GM21786 (cell line): ENCODE measurements at regions not wholly inside any gene's neighbourhood (a gene's known extent, or its start where the extent isn't known, plus 50 kb on each side); places are given as distances from the start of the nearest gene placed in this dataset.
"Not testable (repeated sequence)": the region's sequence is repeated elsewhere in the genome, so short reads cannot be mapped to it uniquely, and the experiment has no call there.

Experiments used
- ATAC-seq: cut with Tn5 transposase; IDR thresholded peaks from one replicate; pipeline ENCODE4 v1.9.1; 2021; ENCODE audit not compliant: unreplicated experiment

GRCh38 chr4:149870008-149870407 lies 54.4 kb upstream of the IQCM start:
- no peak for ATAC-seq

- no peak for ATAC-seq
Observed at GRCh38 chr4:149881744-149882143, 66.1 kb upstream of the IQCM start.

GRCh38 chr4:149882251-149882650 lies 66.6 kb upstream of the IQCM start:
- ATAC-seq: no peak

GRCh38 chr4:149884046-149884445 lies 68.4 kb upstream of the IQCM start:
- ATAC-seq: no peak

- ATAC-seq: peak; percentile 59
Observed at GRCh38 chr4:149884529-149885181, 69.0 kb upstream of the IQCM start.

DNA sequence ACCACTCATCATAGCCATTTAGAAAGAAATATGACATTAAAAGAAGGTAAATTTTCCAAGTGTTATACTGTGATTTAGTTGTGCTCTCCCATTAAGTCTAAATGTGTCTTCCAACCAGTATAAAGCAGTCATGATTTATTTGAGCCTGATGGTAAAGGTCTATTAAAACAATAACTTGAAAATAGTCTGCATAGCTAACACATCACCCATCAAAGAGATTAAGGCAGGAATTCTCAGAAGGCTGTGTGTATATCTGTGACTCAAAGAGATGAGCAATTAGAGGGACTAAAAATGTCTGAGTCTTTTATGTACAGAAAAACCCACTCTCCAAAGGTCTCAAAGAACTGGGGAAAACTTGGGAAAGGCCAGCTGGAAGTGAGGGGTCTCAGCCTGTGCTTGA lies 70.3 kb upstream of the IQCM start:
- ATAC-seq: no peak

- no peak for ATAC-seq
Observed at GRCh38 chr4:149886786-149887490, 71.3 kb upstream of the IQCM start.

DNA sequence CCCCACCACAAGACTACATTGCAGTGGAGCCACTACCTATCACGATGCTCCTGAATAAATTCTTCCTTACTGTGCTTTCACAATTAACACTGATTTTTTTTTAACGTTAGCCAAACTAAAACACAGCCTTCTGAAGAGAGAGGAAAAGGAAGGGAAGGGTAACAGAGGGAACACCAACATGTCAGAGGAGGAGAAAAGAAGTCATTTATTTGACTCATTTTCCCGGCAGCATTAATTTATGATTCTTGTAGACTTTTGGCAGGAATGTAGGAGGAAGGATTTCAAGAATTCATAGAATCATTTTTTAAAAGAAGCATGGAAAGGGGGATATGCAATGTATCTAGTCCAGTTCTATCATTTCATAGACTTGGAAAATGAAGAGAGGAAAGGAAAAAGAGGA lies 74.3 kb upstream of the IQCM start:
- ATAC-seq: no peak

DNA sequence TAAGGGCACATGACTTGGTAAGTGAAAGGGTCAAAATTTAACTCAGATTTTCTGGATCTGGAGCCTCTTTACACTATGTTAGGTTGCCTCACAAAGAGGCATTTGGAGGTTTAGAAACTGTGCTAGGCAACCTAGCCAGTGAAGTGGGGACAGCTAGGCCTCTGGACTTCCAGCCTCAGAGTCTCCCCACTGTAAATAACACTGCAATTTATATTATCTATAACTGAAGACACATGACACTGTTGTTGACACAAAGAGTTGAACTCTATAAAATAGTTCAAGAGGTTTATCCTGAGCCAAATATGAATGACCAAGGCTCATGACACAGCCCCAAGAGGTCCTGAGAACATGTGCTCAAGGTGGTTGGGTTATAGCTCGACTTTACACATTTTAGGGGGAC lies 74.9 kb upstream of the IQCM start:
- ATAC-seq: no peak

- ATAC-seq: no peak
Observed at GRCh38 chr4:149891426-149891825, 75.8 kb upstream of the IQCM start.

DNA sequence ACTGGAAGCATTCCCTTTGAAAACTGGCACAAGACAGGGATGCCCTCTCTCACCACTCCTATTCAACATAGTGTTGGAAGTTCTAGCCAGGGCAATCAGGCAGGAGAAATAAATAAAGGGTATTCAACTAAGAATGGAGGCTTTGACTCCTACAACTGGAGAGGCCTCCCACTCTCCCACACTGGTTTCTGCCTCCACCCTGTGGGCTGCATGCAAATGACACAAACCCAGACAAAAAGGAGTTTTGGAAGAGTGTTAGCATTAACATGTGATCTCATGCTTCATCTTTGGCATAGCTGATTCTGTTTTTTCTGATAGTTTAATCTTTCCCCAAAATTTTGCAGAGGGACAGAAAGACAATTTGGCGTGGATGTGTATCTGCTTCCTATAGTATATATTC lies 80.8 kb upstream of the IQCM start:
- no peak for ATAC-seq

- peak; percentile 55 for ATAC-seq
Observed at GRCh38 chr4:149897783-149898182, 82.1 kb upstream of the IQCM start.

DNA sequence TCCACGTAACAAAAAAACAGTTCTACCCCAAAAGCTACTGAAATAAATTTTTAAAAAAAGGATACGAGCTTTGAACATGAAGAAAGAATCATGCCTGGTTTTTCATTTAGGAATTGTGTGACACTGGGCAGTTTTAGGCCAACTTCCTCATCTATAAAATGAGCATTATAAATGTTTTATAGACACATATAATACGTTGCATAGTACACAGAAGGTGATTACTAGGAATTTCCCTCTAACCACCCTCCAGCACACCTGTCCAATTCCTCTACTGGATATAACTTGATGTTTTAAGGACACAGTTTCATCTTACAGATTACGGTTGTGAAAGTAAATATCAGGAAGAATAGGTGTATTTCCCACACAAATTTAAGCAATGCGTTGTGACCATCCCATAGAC lies 85.5 kb upstream of the IQCM start:
- ATAC-seq: no peak

DNA sequence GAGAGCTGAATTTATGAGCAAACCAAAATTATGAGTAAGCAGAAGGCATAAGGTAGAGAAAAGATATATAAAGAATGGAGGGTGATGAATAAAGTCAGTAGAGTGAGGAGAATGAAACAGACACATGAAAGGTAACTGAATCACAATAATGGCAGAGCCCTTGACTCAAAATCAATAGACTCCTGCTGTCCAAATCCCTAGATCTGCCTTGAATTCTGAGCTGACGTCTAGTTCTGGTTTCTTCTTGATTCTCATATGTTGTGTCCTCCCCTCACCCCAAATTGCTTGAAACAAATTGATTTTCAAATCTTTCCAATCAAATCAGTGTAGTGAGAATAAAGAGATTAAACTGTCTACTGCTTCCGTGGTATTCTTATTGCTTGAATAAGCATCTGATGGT lies 86.6 kb upstream of the IQCM start:
- ATAC-seq: no peak

GRCh38 chr4:149910177-149910576 lies 94.5 kb upstream of the IQCM start:
- no peak for ATAC-seq

GRCh38 chr4:149910604-149911350 lies 95.1 kb upstream of the IQCM start:
- ATAC-seq: no peak

DNA sequence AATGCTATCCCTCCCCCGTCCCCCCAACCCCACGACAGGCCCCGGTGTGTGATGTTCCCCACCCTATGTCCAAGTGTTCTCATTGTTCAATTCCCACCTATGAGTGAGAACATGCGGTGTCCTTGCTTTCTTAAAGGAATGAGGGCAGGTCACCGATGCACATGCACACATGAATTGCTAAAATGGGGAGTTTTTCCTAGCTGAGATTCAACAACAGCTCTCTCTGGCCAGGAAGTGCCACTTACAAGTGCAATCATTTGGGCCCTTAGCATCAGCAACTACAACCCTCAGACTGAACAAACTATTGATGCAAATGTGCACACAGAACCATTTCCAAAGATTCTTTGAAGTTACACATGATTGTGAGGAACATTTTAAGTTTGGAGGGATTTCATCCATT lies 95.7 kb upstream of the IQCM start:
- ATAC-seq: no peak

DNA sequence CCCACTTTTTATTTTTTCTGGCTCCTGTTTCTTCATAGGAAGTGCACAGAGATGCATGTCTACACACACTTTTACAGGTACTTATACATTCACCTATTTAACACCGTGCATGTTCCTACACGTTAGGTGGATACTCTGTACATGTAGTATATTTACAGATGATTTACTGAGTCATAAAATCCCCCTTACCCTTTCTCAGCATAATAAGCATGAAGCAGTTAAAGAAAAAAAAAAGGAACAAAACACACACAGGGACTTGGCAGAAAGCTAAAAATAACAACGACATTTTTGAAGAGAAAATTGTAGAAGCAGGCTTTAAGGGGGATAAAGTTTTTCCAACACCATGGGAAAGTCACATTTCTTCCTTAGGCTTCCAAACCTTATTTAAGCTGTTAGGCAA lies 96.4 kb upstream of the IQCM start:
- ATAC-seq: no peak

- peak; percentile 82 for ATAC-seq
Observed at GRCh38 chr4:149914119-149915115, 98.8 kb upstream of the IQCM start.

- ATAC-seq: not testable (repeated sequence)
Observed at GRCh38 chr4:149915735-149916134, 100.1 kb upstream of the IQCM start.

DNA sequence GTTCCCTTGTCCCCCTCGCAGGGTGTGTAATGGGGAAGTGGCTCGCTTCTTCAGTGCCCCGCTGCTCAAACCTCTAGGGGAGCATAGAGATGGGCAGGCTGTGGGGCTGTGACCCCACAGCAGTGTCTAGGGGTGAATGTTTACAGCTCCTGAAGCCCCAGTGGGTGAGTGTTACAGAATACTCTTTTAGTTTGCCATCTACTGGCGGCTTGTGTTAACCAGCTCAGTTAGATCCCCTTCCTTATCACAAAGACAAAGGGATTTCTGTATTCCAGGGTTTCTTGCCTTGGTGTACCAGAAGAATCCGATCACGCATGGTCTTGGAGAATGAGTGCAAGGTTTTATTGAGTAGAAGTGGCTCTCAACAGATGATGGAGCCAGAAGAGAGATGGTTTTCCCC lies 108.1 kb upstream of the IQCM start:
- no peak for ATAC-seq
